ENCODE measurements at regions not wholly inside any gene's neighbourhood (a gene's known extent, or its start where the extent isn't known, plus 50 kb on each side); places are given as distances from the start of the nearest gene placed in this dataset.

DNA sequence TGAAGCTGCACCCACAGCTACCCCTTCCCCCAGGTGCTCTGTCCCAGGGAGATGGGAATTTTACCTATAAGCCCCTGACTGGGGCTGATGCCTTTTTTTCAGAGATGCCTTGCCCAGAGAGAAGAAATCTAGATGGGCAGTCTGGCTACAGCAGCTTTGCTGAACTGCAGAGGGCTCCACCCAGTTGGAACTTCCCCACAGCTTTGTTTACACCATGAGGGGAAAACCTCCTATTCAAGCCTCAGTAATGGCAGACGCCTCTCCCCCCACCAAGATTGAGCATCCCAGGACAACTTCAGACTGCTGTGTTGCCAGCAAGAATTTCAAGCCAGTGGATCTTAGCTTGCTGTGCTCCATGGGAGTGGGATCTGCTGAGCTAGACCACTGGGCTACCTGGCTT, 122.6 kb upstream of the MOCS1 start:
- no peak for DNase-seq

- no peak for DNase-seq
Measured at GRCh38 chr6:40054602-40055001, 120.3 kb upstream of the MOCS1 start.

GRCh38 chr6:40054186-40054585, 119.9 kb upstream of the MOCS1 start:
- no peak for DNase-seq

DNA sequence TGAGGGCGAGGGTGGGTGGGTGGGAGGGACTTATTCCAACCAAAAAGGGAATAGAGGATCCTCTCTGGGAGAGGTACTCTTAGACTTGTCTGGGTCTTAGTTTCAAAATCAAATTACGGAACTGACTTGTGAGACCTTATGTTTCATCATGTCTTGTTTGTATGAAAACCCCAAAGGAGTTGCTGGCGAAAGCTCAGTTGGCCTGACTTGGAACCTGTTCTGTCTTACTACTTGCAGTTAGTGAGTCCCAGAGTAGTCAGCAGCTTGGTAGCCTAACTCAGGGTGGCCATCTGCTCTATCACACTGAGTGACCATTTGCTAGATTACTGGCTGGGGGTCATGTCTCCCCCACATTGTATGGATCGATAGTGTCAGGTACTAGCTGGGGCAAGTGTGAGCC, 114.9 kb upstream of the MOCS1 start:
- DNase-seq, result no peak

DNA sequence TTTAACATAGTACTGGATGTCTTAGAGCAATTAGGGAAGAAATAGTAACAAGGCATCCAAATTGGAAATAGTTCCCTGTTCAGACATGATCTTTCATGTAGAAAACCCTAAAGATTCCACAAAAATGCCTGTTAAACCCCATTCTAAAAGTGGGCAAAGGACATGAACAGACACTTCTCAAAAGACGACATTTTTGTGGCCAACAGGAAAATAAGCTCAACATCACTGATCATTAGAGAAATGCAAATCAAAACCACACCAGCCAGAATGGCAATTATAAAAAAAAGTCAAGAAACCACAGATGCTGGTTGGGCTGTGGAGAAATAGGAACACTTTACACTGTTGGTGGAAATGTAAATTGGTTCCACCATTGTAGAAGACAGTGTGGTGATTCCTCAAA, 109.9 kb upstream of the MOCS1 start:
- DNase-seq, result no peak

DNA sequence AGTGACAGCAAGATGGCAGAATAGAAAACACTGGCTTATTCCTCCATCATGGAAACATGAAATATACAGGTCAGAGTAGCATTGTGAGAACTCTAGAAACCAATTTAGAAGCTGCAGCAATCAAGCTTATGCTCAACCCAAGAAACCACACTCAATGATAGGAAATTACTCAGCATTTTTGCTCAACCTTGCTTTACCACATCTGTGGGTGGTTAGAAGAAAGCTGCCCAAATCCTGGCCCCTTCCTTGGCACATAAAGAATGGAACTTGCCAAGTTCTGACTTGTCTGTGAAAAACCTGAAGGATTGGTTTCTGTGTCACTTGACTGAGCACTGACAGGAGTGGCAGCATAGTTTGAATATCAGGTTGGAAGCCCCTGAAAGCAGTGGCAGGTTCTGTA, 108.0 kb upstream of the MOCS1 start:
- no peak for DNase-seq

DNA sequence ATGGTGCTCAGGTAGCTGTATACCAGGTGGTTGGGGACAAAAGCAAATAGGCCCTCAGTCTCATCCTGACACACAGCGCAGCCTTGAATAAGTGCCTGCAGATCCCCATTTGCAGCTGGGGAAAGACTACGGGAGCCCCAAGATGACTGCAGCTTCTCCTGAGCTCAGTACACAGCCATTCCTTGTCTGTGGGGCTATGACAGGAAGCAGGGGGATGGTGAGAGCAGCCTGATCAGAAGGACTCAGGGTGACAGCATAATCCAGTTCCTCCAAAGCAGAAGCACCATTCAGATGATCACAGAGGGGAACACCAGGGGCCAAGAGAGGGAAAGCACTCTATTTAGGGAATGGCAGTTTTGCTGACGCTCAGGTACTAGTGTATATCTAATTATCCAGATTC, 104.8 kb upstream of the MOCS1 start:
- no peak for DNase-seq

DNA sequence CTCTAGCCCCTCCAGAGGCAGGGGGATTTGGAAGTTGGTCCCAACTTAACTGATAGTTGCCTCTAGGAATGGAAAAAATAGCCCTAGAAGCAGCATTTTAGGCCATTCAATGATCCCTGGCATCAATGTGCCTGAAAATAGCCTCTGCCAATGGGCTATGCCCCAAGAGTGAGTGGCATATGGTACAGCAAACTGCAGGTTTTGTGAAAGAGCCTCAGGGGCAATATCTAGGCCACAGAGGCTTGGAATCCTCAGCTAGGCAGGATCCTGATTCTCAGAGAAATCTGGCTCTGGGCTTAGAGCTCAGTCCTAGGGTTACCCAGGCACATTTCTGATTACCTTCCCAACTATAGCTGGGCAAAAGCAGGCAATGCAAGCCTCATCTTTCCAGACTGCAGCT, 104.4 kb upstream of the MOCS1 start:
- DNase-seq, result no peak

- no peak for DNase-seq
Measured at GRCh38 chr6:40037271-40037670, 103.0 kb upstream of the MOCS1 start.

DNA sequence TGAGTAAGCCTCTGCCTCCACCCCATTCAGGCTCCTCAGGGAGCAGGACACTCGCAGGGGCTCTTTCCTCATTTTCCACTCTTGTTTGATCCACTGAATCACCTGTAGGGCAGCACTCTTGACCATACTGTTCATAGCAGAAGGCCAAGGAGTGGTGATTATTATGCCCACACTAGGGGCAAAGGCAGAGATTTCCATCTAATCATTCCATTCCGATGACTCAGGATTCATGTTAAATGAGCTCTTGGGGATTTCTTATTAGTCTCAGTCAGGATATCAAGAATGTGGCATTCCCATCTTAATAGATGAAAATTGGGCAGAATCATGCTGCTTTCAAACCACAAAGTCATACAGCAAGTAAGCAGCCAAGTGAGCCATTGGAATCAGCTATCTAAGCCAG, 101.9 kb upstream of the MOCS1 start:
- DNase-seq, result no peak

GRCh38 chr6:40028449-40028848, 94.2 kb upstream of the MOCS1 start:
- DNase-seq, result no peak

GRCh38 chr6:40022867-40023266, 88.6 kb upstream of the MOCS1 start:
- no peak for DNase-seq

- no peak for DNase-seq
Measured at GRCh38 chr6:40020166-40020565, 85.9 kb upstream of the MOCS1 start.

DNA sequence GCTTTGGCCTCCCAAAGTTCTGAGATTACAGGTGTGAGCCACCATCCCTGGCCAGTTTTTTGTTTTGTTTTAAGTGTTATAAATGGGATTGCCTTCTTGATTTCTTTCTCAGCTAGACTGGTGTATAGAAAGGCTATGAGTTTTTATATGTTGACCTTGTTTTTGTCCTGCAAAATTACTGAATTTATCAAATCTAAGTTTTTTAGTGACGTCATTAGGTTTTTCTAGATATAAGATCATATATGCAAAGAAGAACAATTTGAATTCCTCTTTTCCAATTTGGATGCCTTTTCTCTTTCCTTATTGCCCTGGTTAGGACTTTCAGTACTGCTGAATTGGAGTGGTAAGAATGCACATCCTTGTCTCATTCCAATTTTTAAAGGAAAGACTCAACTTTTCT, 81.3 kb upstream of the MOCS1 start:
- no peak for DNase-seq

GRCh38 chr6:40011844-40012243, 77.6 kb upstream of the MOCS1 start:
- DNase-seq, result no peak

DNA sequence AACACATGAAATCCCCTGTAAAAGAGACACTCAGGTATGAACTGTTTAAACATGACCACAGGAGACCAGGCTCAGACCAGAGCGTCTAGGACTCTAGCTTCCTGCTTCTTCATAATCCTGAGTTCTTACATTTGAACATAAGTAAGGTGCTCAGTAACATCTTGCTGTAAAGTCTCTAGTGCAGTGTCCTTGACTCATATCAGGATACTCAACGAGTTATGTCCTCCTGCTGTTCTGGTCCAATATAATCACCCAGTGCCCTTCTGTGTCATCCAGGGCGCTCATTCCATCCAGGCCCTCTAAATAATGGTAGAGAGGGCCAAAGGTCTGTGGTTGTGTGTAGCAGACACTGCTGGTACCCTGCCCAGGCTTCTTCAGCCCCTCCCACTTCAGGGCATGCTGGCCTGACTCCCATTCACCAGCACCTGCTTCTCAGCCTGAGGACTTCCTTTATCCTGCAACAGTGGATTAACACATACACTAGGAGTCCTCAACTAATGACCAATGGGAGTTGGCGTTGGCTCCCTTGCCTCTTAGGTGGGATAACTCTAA, 66.8 kb upstream of the MOCS1 start:
- DNase-seq, result no peak

GRCh38 chr6:39999006-39999867, 65.0 kb upstream of the MOCS1 start:
- no peak for DNase-seq

GRCh38 chr6:39998126-39998525, 63.9 kb upstream of the MOCS1 start:
- no peak for DNase-seq

DNA sequence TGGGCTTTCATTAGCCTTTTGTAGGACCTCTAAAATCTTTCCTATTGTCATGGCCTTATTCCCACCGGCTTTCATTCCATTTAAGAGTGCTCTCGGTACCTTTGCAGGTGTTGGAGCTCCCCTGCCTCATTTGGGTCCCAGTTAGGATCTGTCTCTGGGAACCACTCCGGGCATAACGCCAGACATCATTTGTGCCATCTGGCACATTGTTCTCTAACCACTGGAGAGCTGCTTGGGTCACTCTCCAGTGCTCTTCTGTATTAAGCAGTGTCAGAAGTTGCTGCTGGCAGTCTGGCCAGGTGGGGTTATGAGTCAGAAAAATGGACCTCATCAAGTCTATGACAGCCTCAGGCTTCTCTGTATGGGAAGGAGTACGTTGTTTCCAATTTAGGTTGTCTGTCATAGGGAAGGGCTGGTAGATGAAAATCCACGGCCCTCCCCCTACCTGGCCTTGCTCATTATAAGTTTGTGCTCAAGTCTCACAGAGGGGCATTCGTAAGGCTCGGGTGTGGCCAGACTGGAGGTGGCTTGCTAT, 62.9 kb upstream of the MOCS1 start:
- DNase-seq, result no peak

GRCh38 chr6:39995633-39996032, 61.4 kb upstream of the MOCS1 start:
- no peak for DNase-seq

- no peak for DNase-seq
Measured at GRCh38 chr6:39992861-39993622, 58.8 kb upstream of the MOCS1 start.

All from stimulated activated CD8-positive, alpha-beta memory T cell treated with anti-CD3 and anti-CD28 coated beads, Interleukin-4, amount 100 ng/mL, for 48 hours (primary cell).